Astrocyte (in vitro differentiated cells and primary cell): ENCODE measurements at regions not wholly inside any gene's neighbourhood (a gene's known extent, or its start where the extent isn't known, plus 50 kb on each side); places are given as distances from the start of the nearest gene placed in this dataset.
A peak's percentile ranks its signal among the peaks of the same experiment; 100 is the strongest.

Source experiments
- DNase-seq: peaks from one replicate; pipeline ENCODE4 v3.0.0-alpha.2; 2010; ENCODE audit warnings: low read depth
- FAIRE-seq: peaks from 2 replicates; lab custom pipeline; 2011; peaks lifted over from hg19 to GRCh38; lab: Jason Lieb, UNC
- H2AFZ ChIP-seq: 2 replicates; pipeline ENCODE4 v1.6.0; 2012; ENCODE audit warnings: low read depth, low read length, inconsistent platforms
- H3K27ac ChIP-seq: 2 replicates; pipeline ENCODE4 v1.5.1; 2011; ENCODE audit warnings: low read depth, low read length, inconsistent platforms
- H3K27me3 ChIP-seq: 2 replicates; pipeline ENCODE4 v1.6.0; 2011; ENCODE audit warnings: low read length, inconsistent platforms; ENCODE audit not compliant: insufficient read depth
- H3K36me3 ChIP-seq: 2 replicates; pipeline ENCODE4 v1.5.1; 2011; ENCODE audit warnings: low read length, inconsistent platforms; ENCODE audit not compliant: insufficient read depth
- H3K4me1 ChIP-seq: 2 replicates; pipeline ENCODE4 v1.5.1; 2011; ENCODE audit warnings: low read length, inconsistent platforms; ENCODE audit not compliant: insufficient read depth
- H3K4me2 ChIP-seq: 2 replicates; pipeline ENCODE4 v1.6.0; 2012; ENCODE audit warnings: low read length, inconsistent platforms
- H3K4me3 ChIP-seq: 2 replicates; pipeline ENCODE4 v1.5.1; 2011; ENCODE audit warnings: low read depth, mild to moderate bottlenecking, low read length, inconsistent platforms; ENCODE audit not compliant: insufficient read depth
- H3K79me2 ChIP-seq: 2 replicates; pipeline ENCODE4 v1.6.0; 2012; ENCODE audit warnings: mild to moderate bottlenecking, low read length, inconsistent platforms; ENCODE audit not compliant: insufficient read depth
- H3K9ac ChIP-seq: 2 replicates; pipeline ENCODE4 v1.6.0; 2012; ENCODE audit warnings: mild to moderate bottlenecking, low read length, inconsistent platforms
- H3K9me3 ChIP-seq: 2 replicates; pipeline ENCODE4 v1.5.1; 2012; ENCODE audit warnings: low read depth, mild to moderate bottlenecking, low read length, inconsistent platforms; ENCODE audit not compliant: insufficient read depth
- H4K20me1 ChIP-seq: 2 replicates; pipeline ENCODE4 v1.6.0; 2012; ENCODE audit warnings: low read length, inconsistent platforms; ENCODE audit not compliant: insufficient read depth
- H3K27ac Mint-ChIP-seq: one replicate; pipeline ENCODE4 v1.8.0; 2021; ENCODE audit warnings: mild to moderate bottlenecking, mixed read lengths; ENCODE audit not compliant: unreplicated experiment
- H3K27me3 Mint-ChIP-seq: one replicate; pipeline ENCODE4 v1.8.0; 2021; ENCODE audit warnings: low read depth, mixed read lengths; ENCODE audit not compliant: unreplicated experiment
- H3K36me3 Mint-ChIP-seq: one replicate; pipeline ENCODE4 v1.8.0; 2021; ENCODE audit warnings: low read depth, mixed read lengths; ENCODE audit not compliant: unreplicated experiment
- H3K4me1 Mint-ChIP-seq: one replicate; pipeline ENCODE4 v1.8.0; 2021; ENCODE audit warnings: low read depth, mixed read lengths; ENCODE audit not compliant: unreplicated experiment
- H3K4me3 Mint-ChIP-seq: one replicate; pipeline ENCODE4 v1.8.0; 2021; ENCODE audit warnings: mild to moderate bottlenecking, moderate library complexity, mixed read lengths; ENCODE audit not compliant: unreplicated experiment
- H3K9me3 Mint-ChIP-seq: one replicate; pipeline ENCODE4 v1.8.0; 2021; ENCODE audit warnings: mild to moderate bottlenecking, mixed read lengths; ENCODE audit not compliant: unreplicated experiment
- EZH2 ChIP-seq: IDR thresholded peaks from 2 replicates; pipeline ENCODE4 v1.6.1; 2012; ENCODE audit warnings: mild to moderate bottlenecking, low read length, inconsistent platforms; ENCODE audit not compliant: insufficient read depth
- TF ChIP-seq, protein P1 (sequence below): IDR thresholded peaks from 2 replicates; pipeline ENCODE4 v1.5.1; 2011; ENCODE audit warnings: low read depth, mild to moderate bottlenecking, inconsistent platforms, low read length, moderate library complexity; ENCODE audit not compliant: insufficient read depth

DNA sequence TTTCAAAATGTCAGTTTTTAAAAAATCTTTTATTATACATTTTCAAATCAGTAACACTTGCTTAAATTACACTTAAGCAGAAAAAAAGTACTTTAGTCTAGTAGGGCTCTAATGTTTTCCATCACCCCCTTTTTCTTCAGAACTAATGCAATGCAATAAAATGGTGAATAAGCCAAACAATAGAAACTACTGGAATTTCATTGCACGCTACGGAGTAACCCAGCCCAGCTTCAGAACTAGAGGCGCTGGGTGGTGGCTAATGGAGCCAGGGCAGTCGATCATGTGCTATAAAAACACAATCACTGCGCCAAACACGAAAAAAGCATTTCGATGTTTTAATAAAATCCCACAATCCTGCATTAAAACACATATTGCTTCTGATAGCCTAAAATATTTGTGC is 59.9 kb upstream of the ODAD2 start:
- TF ChIP-seq, protein P1, sequence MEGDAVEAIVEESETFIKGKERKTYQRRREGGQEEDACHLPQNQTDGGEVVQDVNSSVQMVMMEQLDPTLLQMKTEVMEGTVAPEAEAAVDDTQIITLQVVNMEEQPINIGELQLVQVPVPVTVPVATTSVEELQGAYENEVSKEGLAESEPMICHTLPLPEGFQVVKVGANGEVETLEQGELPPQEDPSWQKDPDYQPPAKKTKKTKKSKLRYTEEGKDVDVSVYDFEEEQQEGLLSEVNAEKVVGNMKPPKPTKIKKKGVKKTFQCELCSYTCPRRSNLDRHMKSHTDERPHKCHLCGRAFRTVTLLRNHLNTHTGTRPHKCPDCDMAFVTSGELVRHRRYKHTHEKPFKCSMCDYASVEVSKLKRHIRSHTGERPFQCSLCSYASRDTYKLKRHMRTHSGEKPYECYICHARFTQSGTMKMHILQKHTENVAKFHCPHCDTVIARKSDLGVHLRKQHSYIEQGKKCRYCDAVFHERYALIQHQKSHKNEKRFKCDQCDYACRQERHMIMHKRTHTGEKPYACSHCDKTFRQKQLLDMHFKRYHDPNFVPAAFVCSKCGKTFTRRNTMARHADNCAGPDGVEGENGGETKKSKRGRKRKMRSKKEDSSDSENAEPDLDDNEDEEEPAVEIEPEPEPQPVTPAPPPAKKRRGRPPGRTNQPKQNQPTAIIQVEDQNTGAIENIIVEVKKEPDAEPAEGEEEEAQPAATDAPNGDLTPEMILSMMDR, result no peak
- no peak for TF ChIP-seq EZH2
- peaks cover 19% of the 10 kb centered on the region for H3K4me1 Mint-ChIP-seq

DNA sequence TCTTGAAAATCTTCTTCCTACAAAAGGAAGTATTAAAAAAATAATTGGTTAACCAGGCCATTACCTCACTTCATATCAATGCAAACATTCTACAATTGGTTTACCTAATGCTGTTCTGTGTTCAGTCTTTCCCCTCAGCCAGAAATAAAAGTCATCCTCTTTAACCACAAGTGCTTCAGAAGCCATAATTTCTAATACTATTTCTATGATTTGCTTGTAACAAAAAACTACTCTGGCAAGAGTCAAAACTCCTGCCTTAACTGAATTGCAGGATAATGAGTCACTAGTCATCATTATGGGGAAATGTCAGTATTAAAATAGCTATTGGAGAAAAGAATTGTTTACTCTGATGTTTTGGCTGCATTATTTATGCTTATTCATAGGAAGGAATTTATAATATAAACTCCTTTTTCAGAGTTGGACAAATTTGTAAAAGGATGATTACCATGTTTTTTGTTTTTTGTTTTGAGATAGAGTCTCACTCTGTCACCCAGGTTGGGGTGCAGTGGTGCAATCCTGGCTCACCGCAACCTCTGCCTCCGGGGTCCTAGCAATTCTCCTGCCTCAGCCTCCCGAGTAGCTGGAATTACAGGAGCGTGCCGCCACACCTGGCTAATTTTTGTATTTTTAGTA is 55.5 kb upstream of the ODAD2 start:
- peaks cover 13% of the 10 kb centered on the region for H3K4me1 Mint-ChIP-seq
- no peak overlapping the region for H2AFZ ChIP-seq
- peaks cover 10% of the 10 kb centered on the region for H3K4me1 ChIP-seq
- peaks cover 13% of the 10 kb centered on the region for H3K36me3 Mint-ChIP-seq
- peak; percentile 37 for FAIRE-seq
- TF ChIP-seq, protein P1, result no peak
- TF ChIP-seq EZH2, result no peak
- H3K4me3 ChIP-seq, result no peak overlapping the region
- no peaks in the 10 kb centered on the region for H3K27me3 ChIP-seq
- no peaks in the 10 kb centered on the region for H3K9me3 ChIP-seq
- peak overlapping the region; percentile 66 for H3K27ac Mint-ChIP-seq
- H3K9me3 Mint-ChIP-seq, result no peaks in the 10 kb centered on the region
- DNase-seq, result peak; percentile 98
- no peak overlapping the region for H3K9ac ChIP-seq
- H3K27ac ChIP-seq, result peak overlapping the region; percentile 59
- H3K4me2 ChIP-seq, result peak overlapping the region; percentile 14
- H3K36me3 ChIP-seq, result no peaks in the 10 kb centered on the region
- H3K79me2 ChIP-seq, result no peaks in the 10 kb centered on the region
- H4K20me1 ChIP-seq, result no peaks in the 10 kb centered on the region
- no peak overlapping the region for H3K4me3 Mint-ChIP-seq
- H3K27me3 Mint-ChIP-seq, result no peaks in the 10 kb centered on the region

More for the DNA sequence above, 59.9 kb upstream of the ODAD2 start:
- no peaks in the 10 kb centered on the region for H3K27me3 ChIP-seq
- H3K36me3 ChIP-seq, result no peaks in the 10 kb centered on the region
- H3K4me1 ChIP-seq, result peaks cover 6% of the 10 kb centered on the region
- Mint-ChIP-seq H3K9me3 (no peaks in the 10 kb centered on the region), H3K27ac (no peak overlapping the region), H3K36me3 (peaks cover 13% of the 10 kb centered on the region), H3K4me3 (no peak overlapping the region), H3K27me3 (no peaks in the 10 kb centered on the region)
- H3K9ac ChIP-seq, result no peak overlapping the region
- no peaks in the 10 kb centered on the region for H3K9me3 ChIP-seq
- H4K20me1 ChIP-seq, result no peaks in the 10 kb centered on the region
- no peaks in the 10 kb centered on the region for H3K79me2 ChIP-seq
- no peak overlapping the region for H3K4me2 ChIP-seq
- H3K4me3 ChIP-seq, result no peak overlapping the region
- DNase-seq, result no peak
- FAIRE-seq, result no peak
- no peak overlapping the region for H2AFZ ChIP-seq
- H3K27ac ChIP-seq, result no peak overlapping the region

DNA sequence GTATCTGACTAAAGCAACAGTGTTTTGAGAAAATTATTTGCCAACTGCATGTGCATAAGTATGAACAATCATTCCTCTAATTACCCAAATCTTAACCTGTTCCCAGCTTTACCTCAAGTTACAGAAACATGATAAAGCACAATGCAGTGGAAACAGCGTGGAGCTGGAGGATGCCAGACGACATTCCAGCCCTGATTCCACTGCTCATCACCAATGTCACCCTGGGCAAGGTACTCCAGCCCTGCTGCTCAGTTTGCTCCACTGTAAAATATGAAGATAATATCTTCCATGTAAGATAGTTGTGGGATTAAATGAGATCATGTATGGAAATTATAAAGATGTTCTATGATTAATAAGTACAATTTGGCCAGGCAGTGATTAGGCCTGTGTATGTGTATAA is 50.4 kb upstream of the ODAD2 start:
- H3K4me3 Mint-ChIP-seq, result no peak overlapping the region
- peaks cover 10% of the 10 kb centered on the region for H3K4me1 Mint-ChIP-seq
- no peaks in the 10 kb centered on the region for H3K36me3 Mint-ChIP-seq

More for the DNA sequence above, 50.4 kb upstream of the ODAD2 start:
- Histone ChIP-seq H3K27me3 (no peaks in the 10 kb centered on the region), H3K79me2 (no peaks in the 10 kb centered on the region), H4K20me1 (no peaks in the 10 kb centered on the region), H3K27ac (no peak overlapping the region), H3K4me2 (no peak overlapping the region), H3K9me3 (no peaks in the 10 kb centered on the region), H3K36me3 (no peaks in the 10 kb centered on the region), H3K4me1 (peaks cover 6% of the 10 kb centered on the region), H2AFZ (no peak overlapping the region), H3K9ac (no peak overlapping the region), H3K4me3 (no peak overlapping the region)
- Mint-ChIP-seq H3K27ac (no peak overlapping the region), H3K27me3 (no peaks in the 10 kb centered on the region), H3K9me3 (no peaks in the 10 kb centered on the region)
- no peak for DNase-seq
- TF ChIP-seq EZH2, result no peak
- TF ChIP-seq, protein P1, result no peak
- FAIRE-seq, result no peak
